ENCODE measurements at regions not wholly inside any gene's neighbourhood (a gene's known extent, or its start where the extent isn't known, plus 50 kb on each side); places are given as distances from the start of the nearest gene placed in this dataset.

DNA sequence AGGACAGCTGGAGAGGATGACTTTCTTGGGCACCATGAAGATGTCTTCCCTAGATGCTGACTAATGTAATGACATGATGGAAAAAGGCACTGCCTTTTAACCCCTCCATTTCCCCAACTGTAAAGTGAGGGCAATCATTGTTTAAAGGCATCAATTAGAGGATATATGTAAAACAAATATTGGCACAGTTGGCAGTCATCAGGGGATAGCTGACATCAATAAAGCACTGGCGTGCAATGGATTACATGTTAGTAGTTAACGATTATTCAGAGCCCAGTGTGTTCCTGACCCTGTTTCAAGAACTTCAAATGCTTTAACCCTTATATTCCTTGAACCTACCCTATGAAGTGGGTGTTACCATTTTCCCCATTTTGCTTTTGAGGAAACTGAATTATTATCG, 100.7 kb downstream of the TMEM114 start:
- Histone ChIP-seq H3K4me1 (no peaks in the 10 kb centered on the region), H3K36me3 (no peaks in the 10 kb centered on the region), H3K27ac (no peak overlapping the region), H3K4me3 (no peak overlapping the region), H3K27me3 (no peaks in the 10 kb centered on the region), H3K9me3 (no peaks in the 10 kb centered on the region)
- DNase-seq (ENCODE audit: low spot score), result no peak
- TF ChIP-seq, protein P1, sequence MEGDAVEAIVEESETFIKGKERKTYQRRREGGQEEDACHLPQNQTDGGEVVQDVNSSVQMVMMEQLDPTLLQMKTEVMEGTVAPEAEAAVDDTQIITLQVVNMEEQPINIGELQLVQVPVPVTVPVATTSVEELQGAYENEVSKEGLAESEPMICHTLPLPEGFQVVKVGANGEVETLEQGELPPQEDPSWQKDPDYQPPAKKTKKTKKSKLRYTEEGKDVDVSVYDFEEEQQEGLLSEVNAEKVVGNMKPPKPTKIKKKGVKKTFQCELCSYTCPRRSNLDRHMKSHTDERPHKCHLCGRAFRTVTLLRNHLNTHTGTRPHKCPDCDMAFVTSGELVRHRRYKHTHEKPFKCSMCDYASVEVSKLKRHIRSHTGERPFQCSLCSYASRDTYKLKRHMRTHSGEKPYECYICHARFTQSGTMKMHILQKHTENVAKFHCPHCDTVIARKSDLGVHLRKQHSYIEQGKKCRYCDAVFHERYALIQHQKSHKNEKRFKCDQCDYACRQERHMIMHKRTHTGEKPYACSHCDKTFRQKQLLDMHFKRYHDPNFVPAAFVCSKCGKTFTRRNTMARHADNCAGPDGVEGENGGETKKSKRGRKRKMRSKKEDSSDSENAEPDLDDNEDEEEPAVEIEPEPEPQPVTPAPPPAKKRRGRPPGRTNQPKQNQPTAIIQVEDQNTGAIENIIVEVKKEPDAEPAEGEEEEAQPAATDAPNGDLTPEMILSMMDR (IDR thresholded peaks at IDR 0.05), result no peak

DNA sequence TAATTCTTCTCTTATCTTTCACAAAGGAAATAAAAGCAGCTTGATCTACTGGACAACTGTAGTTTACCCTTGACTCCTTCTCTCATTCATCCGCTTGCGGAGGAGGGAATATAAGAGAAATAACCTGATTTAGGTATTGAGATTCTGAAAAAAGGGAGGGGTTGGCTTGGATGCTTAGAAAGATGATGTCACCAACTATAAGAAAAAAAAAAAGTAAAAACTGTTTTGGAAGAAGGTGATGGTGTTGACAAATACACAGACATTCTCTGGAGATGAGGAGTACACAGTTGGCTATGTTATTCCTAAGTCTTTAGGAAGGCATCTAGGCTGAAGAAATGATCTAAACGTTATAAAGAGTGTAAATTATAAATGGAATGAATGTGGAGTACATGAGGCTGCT, 103.3 kb downstream of the TMEM114 start:
- no peak for DNase-seq (ENCODE audit: low spot score)
- no peaks in the 10 kb centered on the region for H3K4me1 ChIP-seq
- no peaks in the 10 kb centered on the region for H3K27me3 ChIP-seq
- TF ChIP-seq, protein P1 (IDR thresholded peaks at IDR 0.05), result no peak
- no peak overlapping the region for H3K4me3 ChIP-seq
- H3K27ac ChIP-seq, result no peak overlapping the region
- H3K9me3 ChIP-seq, result no peaks in the 10 kb centered on the region
- no peaks in the 10 kb centered on the region for H3K36me3 ChIP-seq

DNA sequence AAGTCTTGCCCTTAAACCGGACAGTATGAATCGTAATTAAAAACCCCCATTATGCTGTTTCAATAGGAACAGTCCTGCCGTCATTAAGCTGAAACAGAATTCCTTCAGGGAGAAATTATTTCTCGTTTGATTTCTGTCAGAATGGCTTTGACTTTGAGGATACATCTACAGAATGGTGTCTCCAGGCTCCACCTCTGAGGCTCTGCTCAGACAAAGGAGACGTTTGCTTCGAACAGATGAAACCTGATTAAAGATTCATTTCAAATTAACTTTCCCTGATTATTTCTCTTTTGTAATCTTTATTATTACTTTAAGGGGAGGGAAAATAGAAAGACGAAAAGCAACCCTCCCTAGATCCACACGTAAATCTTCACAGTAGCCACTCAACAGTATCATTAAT, 106.9 kb downstream of the TMEM114 start:
- no peak overlapping the region for H3K27ac ChIP-seq
- no peak for DNase-seq (ENCODE audit: low spot score)
- no peak overlapping the region for H3K4me3 ChIP-seq
- no peaks in the 10 kb centered on the region for H3K4me1 ChIP-seq
- H3K36me3 ChIP-seq, result no peaks in the 10 kb centered on the region
- no peaks in the 10 kb centered on the region for H3K9me3 ChIP-seq
- TF ChIP-seq, protein P1 (IDR thresholded peaks at IDR 0.05), result no peak
- H3K27me3 ChIP-seq, result no peaks in the 10 kb centered on the region

DNA sequence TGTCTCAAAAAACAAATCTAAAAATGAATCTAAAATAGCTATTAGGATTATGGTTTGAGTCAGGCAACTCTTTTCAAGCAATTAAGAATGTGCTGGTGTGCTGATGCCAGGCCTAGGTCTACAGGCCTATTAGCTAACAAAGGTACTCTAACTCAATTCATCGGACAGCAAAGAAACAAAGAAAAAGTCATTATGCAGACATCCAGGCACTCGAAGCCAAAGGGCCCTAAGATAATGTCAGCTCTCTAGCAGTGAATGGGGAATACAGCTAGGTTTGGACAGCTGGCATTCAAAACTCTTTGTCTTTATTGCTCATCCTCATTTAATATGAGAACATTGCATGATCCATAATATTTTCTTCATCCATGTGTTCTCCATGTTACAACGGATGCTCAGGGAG, 108.5 kb downstream of the TMEM114 start:
- no peaks in the 10 kb centered on the region for H3K9me3 ChIP-seq
- H3K4me3 ChIP-seq, result no peak overlapping the region

DNA sequence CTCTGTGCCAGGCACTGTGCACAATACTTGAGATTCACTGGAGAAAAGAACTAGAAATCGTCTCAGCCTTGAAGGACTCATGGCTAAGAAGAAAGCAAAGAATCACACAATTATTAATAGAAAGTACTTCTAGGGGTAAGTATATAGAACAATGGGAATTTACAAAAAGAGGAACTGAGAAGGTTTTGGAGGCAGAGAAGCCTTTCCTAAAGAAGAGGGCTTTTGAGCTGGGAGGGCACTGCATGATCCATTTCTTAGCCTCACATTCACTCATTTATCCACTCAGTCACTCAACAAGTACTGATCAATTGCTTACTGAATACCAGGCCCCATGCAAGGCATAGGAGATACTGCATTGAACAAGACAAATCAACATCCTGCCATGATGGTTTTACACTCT, 113.5 kb downstream of the TMEM114 start:
- Histone ChIP-seq H3K4me1 (no peaks in the 10 kb centered on the region), H3K36me3 (no peaks in the 10 kb centered on the region), H3K9me3 (no peaks in the 10 kb centered on the region), H3K27me3 (no peaks in the 10 kb centered on the region), H3K27ac (no peak overlapping the region), H3K4me3 (no peak overlapping the region)
- TF ChIP-seq, protein P1 (IDR thresholded peaks at IDR 0.05), result no peak
- no peak for DNase-seq (ENCODE audit: low spot score)

More for the DNA sequence above, 108.5 kb downstream of the TMEM114 start:
- H3K27ac ChIP-seq, result no peak overlapping the region
- DNase-seq (ENCODE audit: low spot score), result no peak
- H3K27me3 ChIP-seq, result no peaks in the 10 kb centered on the region
- TF ChIP-seq, protein P1 (IDR thresholded peaks at IDR 0.05), result no peak
- no peaks in the 10 kb centered on the region for H3K4me1 ChIP-seq
- H3K36me3 ChIP-seq, result no peaks in the 10 kb centered on the region

DNA sequence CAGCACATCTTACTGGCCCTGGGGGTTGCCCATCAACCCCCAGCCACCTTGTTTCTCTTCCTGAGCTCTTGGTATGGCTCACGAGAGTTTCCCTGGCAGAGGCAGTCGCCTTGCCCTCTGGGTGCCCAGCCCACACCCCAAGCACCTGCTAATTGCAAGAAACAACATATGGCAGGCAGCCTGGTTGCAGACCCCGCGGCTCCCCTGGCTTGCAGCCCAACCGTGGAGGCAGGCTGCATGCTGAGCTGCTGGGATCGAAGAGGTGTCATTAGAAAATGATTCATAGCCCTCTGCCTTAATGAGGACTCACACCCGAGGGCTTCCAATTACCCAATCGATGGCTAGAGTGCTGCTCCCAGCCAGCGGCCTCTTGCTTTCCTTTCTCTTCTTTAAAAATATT, 115.7 kb downstream of the TMEM114 start:
- Histone ChIP-seq H3K36me3 (no peaks in the 10 kb centered on the region), H3K27ac (no peak overlapping the region), H3K4me1 (no peaks in the 10 kb centered on the region), H3K9me3 (no peaks in the 10 kb centered on the region), H3K27me3 (no peaks in the 10 kb centered on the region), H3K4me3 (no peak overlapping the region)
- DNase-seq (ENCODE audit: low spot score), result no peak
- TF ChIP-seq, protein P1 (IDR thresholded peaks at IDR 0.05), result no peak
